Fibroblast of lung (primary cell): ENCODE measurements at regions not wholly inside any gene's neighbourhood (a gene's known extent, or its start where the extent isn't known, plus 50 kb on each side); places are given as distances from the start of the nearest gene placed in this dataset.

Experiments
- CTCF ChIP-seq, 2 donors: IDR thresholded peaks in 1 of 2; conservative IDR thresholded peaks in 1 of 2; 1 replicate in 1 of 2; 2 replicates in 1 of 2; pipeline ENCODE4 v1.5.1; 2011 to 2012; ENCODE audit warnings: low read length in 2 of 2, control low read depth in 1 of 2, inconsistent platforms in 1 of 2, low read depth in 1 of 2, mild to moderate bottlenecking in 1 of 2
- EZH2 ChIP-seq: IDR thresholded peaks from 2 replicates; pipeline ENCODE4 v1.5.1; 2012; ENCODE audit warnings: low read length, control low read depth, mild to moderate bottlenecking; ENCODE audit errors: missing control alignments

GRCh38 chr10:129105266-129105665, 361.8 kb upstream of the MGMT start:
- TF ChIP-seq CTCF (conservative IDR thresholded peaks at IDR 0.05 in 1 of 2, IDR thresholded peaks at IDR 0.05 in 1 of 2; ENCODE audit: low read depth in 1 of 2, low read length in 2 of 2) (no peak), EZH2 (no peak)
